ENCODE measurements at regions not wholly inside any gene's neighbourhood (a gene's known extent, or its start where the extent isn't known, plus 50 kb on each side); places are given as distances from the start of the nearest gene placed in this dataset.

DNA sequence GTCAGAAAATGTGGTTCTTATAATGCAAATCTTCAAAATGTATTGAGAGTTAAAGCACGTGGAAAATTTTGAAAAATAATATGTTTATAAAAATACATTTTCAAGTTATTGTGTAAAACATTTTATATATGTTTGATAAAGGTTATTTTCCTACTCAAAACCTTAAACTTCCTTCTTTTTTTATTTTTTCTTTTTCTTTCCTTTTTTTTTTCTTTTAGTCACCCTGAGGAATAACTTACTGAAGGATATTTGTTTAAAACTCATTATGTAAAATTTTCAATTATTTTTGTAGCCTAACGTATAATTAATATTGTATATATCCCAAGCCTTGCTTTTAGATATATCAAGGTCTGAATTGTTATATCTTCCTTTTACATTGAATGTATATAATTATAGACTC, 346.8 kb upstream of the GYPC start:
- DNase-seq (ENCODE audit: low read depth): no peak
- TF ChIP-seq, protein P1, sequence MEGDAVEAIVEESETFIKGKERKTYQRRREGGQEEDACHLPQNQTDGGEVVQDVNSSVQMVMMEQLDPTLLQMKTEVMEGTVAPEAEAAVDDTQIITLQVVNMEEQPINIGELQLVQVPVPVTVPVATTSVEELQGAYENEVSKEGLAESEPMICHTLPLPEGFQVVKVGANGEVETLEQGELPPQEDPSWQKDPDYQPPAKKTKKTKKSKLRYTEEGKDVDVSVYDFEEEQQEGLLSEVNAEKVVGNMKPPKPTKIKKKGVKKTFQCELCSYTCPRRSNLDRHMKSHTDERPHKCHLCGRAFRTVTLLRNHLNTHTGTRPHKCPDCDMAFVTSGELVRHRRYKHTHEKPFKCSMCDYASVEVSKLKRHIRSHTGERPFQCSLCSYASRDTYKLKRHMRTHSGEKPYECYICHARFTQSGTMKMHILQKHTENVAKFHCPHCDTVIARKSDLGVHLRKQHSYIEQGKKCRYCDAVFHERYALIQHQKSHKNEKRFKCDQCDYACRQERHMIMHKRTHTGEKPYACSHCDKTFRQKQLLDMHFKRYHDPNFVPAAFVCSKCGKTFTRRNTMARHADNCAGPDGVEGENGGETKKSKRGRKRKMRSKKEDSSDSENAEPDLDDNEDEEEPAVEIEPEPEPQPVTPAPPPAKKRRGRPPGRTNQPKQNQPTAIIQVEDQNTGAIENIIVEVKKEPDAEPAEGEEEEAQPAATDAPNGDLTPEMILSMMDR (conservative IDR thresholded peaks at IDR 0.05; ENCODE audit: low read length): no peak
- no peak overlapping the region for H3K4me3 ChIP-seq (ENCODE audit: low read length)

DNA sequence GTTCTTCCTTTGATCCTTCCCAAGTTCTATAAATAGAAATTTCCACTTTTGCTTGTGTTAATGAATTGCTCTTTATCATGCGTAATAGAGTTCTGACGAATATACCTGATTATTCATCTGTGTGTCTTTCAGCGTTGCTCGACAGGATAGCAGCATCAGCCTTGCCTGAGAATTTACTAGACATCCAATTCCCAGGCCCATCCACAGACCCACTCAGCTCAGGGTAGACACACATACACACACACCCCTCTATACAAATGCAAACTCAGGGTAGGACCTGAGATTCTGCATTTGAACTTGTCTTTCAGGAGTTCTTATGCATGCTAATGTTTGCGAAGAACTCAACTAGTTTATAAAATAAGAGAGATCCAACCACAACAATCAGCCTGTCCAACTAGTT, 343.4 kb upstream of the GYPC start:
- no peak for DNase-seq (ENCODE audit: low read depth)
- no peak overlapping the region for H3K4me3 ChIP-seq (ENCODE audit: low read length)
- TF ChIP-seq, protein P1 (conservative IDR thresholded peaks at IDR 0.05; ENCODE audit: low read length): no peak

DNA sequence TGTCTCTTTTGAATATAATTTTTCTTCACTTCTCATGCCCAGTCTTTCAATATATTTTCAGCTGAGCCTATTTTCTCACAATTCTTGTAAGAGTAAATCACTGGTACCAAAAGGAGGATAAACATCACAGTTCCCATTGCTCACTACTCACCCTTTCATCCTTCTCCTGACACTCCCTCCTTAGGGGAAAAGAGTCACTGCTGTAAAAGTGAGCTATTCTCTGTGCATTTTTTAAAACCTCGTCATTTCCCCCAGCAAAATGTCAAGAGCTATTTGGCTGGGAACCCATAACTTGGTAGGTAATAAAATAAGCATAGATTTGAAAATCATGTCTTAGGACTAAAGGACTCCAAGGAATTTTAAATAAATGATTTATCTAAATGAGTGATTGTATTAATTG, 340.1 kb upstream of the GYPC start:
- TF ChIP-seq, protein P1 (conservative IDR thresholded peaks at IDR 0.05; ENCODE audit: low read length): no peak
- no peak overlapping the region for H3K4me3 ChIP-seq (ENCODE audit: low read length)
- DNase-seq (ENCODE audit: low read depth): no peak

DNA sequence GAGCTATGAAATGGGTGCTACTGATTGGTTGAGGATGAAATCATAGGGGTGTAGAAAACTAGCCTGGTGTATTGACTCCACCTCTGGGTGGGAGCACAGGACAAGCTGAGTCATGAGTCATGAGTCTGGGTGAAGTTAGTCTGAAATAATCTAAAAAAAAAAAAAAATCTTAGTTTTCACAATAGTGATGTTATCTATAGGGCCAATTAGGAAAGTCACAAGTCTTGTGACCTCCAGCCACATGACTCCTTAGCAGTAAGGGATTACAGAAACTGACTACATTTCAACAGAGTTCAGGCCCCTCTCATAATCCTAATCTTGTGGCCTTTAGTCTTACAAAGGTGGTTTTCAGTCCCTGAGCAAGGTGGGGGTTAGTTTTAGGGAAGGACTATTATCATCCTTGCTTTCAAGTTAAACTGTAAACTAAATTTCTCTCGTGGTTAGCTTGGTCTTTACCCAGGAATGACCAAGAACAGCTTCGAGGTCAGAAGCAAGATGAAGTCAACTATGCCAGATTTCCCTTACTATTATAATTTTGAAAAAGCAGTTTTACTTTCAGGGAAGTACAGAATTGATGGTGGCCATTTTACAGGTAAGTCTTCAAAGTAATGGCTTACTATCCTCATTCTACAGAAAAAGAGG, 338.0 kb upstream of the GYPC start:
- TF ChIP-seq, protein P1 (conservative IDR thresholded peaks at IDR 0.05; ENCODE audit: low read length): no peak
- no peak for DNase-seq (ENCODE audit: low read depth)
- no peak overlapping the region for H3K4me3 ChIP-seq (ENCODE audit: low read length)

DNA sequence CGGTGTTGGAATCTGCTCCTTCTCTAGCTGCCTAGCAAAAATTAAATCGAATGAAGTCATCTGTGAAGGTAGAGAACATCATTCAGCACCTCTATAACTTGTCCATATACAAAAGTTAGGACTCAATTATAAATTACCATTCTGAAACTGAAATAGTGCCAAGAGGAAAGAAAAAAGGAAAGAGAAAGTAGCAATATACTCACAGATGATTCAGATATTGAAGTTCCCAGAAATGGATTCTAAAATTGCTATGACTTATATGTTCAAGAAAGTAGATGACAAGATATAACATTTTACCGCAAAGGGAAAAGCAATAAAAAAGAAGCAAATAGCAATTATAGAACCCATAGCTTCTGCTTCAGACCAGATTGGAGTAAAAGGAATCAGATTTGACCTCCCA, 333.6 kb upstream of the GYPC start:
- TF ChIP-seq, protein P1 (conservative IDR thresholded peaks at IDR 0.05; ENCODE audit: low read length): no peak
- no peak overlapping the region for H3K4me3 ChIP-seq (ENCODE audit: low read length)
- no peak for DNase-seq (ENCODE audit: low read depth)

DNA sequence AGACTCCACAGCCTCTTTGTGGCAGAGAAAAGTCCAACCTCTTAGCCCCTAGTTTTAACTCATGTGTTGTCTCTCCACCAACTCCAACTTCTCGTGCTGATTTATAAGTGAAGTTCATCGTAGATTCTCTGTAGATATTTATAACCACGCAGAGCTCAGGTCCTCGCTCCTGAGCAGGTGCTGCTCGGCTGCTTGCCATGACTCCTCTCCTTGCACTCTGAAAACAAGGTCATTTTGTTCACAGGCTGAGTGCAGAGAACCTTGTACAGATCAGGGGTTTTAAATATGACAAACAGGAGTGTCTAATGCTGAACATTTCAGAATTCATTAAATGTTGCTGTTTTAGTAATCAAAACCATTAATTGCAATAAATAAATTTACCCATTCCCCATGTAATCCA, 330.8 kb upstream of the GYPC start:
- H3K4me3 ChIP-seq (ENCODE audit: low read length): no peak overlapping the region
- DNase-seq (ENCODE audit: low read depth): no peak
- TF ChIP-seq, protein P1 (conservative IDR thresholded peaks at IDR 0.05; ENCODE audit: low read length): no peak

DNA sequence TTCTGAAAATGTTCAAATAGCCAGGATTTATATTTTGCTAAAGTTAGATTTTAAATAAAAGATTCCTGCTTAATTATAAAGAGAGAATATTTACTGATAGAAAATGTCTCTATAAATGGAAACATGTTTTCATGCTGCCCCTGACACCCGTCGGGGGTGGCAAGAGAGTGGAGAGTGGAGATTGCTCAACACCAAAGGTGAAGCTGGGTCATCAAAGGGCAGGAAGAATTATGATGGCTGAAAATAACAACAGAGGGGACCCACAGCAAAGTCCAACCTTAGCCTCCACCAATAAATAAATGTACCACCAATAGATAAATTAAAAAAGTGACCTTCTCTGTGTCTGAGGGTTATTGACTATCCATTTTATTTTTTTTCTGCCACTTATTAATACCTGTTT, 326.8 kb upstream of the GYPC start:
- H3K4me3 ChIP-seq (ENCODE audit: low read length): no peak overlapping the region
- TF ChIP-seq, protein P1 (conservative IDR thresholded peaks at IDR 0.05; ENCODE audit: low read length): no peak

More for the DNA sequence above, 326.8 kb upstream of the GYPC start:
- no peak for DNase-seq (ENCODE audit: low read depth)
